Lower lobe of right lung (tissue), 2 donors: ENCODE measurements at regions not wholly inside any gene's neighbourhood (a gene's known extent, or its start where the extent isn't known, plus 50 kb on each side); places are given as distances from the start of the nearest gene placed in this dataset.
"Not testable (repeated sequence)": the region's sequence is repeated elsewhere in the genome, so short reads cannot be mapped to it uniquely, and the experiment has no call there.

Source experiments
- ATAC-seq, 2 donors: fragments of 200-7000 bp; cut with Tn5 transposase; one replicate each; pipeline ENCODE4 v1.9.1; 2020 to 2022; ENCODE audit warnings: mild to moderate bottlenecking in 2 of 2, moderate library complexity in 2 of 2
- DNase-seq: peaks from one replicate; pipeline ENCODE4 v3.0.0-alpha.2; 2020
- H3K27ac ChIP-seq: fragments of 200-600 bp; one replicate; pipeline ENCODE4 v1.8.0; 2022
- H3K27me3 ChIP-seq: fragments of 200-600 bp; one replicate; pipeline ENCODE4 v1.8.0; 2022; ENCODE audit warnings: low read depth
- H3K36me3 ChIP-seq: fragments of 200-600 bp; one replicate; pipeline ENCODE4 v1.8.0; 2022; ENCODE audit warnings: mild to moderate bottlenecking
- H3K4me1 ChIP-seq: fragments of 200-600 bp; one replicate; pipeline ENCODE4 v1.8.0; 2022
- H3K4me3 ChIP-seq: fragments of 200-600 bp; one replicate; pipeline ENCODE4 v1.8.0; 2022; ENCODE audit warnings: mild to moderate bottlenecking
- H3K9me3 ChIP-seq: fragments of 200-600 bp; one replicate; pipeline ENCODE4 v1.8.0; 2022
- intact Hi-C: fragments of 100-400 bp; cut with DNase I; formaldehyde crosslinking; loops from one replicate; pipeline ENCODE4 v1.11.0; 2022
- TF ChIP-seq, protein P1 (sequence below): fragments of 200-600 bp; IDR thresholded peaks from one replicate; pipeline ENCODE4 v1.8.0; 2022; ENCODE audit warnings: antibody characterized with exemption, mild to moderate bottlenecking
- donor health status: DM: no; HTN: yes; CAD: no; lungs with severe emphysema.

DNA sequence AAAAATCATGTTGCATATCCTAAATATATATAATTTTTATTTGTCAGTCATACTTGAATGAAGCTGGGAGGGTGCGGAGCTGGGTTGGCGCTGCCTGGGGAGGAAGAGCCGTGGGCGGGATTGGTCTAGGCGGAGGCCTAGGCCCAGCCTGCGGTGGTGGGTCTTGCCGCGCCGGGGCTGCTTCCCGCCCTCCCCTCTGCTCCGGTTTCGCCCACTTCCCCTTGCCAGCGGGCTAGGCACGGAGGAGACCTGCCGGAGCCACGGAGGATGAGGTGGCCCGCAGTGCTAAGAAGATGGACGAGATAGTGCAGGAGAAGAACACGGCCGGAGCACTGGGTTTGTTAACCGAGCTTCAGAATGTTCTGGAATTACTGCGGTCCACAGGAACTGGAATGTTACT, 54.0 kb upstream of the IGFBPL1 start:
- Histone ChIP-seq H3K27ac (no peak overlapping the region), H3K4me3 (no peak overlapping the region), H3K4me1 (no peaks in the 10 kb centered on the region), H3K27me3 (no peaks in the 10 kb centered on the region), H3K9me3 (no peaks in the 10 kb centered on the region), H3K36me3 (no peaks in the 10 kb centered on the region)
- TF ChIP-seq, protein P1, sequence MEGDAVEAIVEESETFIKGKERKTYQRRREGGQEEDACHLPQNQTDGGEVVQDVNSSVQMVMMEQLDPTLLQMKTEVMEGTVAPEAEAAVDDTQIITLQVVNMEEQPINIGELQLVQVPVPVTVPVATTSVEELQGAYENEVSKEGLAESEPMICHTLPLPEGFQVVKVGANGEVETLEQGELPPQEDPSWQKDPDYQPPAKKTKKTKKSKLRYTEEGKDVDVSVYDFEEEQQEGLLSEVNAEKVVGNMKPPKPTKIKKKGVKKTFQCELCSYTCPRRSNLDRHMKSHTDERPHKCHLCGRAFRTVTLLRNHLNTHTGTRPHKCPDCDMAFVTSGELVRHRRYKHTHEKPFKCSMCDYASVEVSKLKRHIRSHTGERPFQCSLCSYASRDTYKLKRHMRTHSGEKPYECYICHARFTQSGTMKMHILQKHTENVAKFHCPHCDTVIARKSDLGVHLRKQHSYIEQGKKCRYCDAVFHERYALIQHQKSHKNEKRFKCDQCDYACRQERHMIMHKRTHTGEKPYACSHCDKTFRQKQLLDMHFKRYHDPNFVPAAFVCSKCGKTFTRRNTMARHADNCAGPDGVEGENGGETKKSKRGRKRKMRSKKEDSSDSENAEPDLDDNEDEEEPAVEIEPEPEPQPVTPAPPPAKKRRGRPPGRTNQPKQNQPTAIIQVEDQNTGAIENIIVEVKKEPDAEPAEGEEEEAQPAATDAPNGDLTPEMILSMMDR = no peak
- DNase-seq (no peak), ATAC-seq (no peak)
- intact Hi-C loops = no loop called here

DNA sequence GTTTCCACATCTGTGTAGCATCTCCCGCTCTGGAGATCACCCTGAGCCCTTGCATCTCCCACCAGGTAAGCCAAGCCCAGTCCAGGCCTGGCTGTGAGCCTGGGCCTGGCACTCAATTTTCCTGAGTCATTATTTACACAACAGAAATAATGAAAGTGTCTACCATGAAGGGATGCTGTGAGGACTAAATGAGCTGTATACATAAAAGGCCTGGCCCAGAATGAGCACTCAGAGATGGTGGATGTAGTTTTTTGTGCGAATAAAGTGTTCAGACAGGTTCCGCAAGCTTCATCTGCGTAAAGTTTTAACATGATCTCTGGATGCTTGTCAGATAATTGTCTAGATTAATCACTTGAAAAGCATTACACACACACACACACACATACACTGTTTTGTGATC, 50.2 kb upstream of the IGFBPL1 start:
- H3K27ac ChIP-seq, H3K9me3 ChIP-seq, H3K27me3 ChIP-seq, intact Hi-C loops, H3K36me3 ChIP-seq, DNase-seq, H3K4me1 ChIP-seq, H3K4me3 ChIP-seq: not testable (repeated sequence)
- peak; percentile 39 to 80 for ATAC-seq
